ENCODE measurements at regions not wholly inside any gene's neighbourhood (a gene's known extent, or its start where the extent isn't known, plus 50 kb on each side); places are given as distances from the start of the nearest gene placed in this dataset.

- DNase-seq (ENCODE audit: low spot score), result no peak
These were observed 311.3 kb downstream of the TNS1 start for GRCh38 chr2:217691516-217691915.

GRCh38 chr2:217689053-217689452 is 313.7 kb downstream of the TNS1 start:
- no peak for DNase-seq (ENCODE audit: low spot score)

GRCh38 chr2:217688494-217688893 is 314.3 kb downstream of the TNS1 start:
- DNase-seq (ENCODE audit: low spot score), result no peak

GRCh38 chr2:217687771-217688170 is 315.0 kb downstream of the TNS1 start:
- DNase-seq (ENCODE audit: low spot score), result no peak

GRCh38 chr2:217685255-217685605 is 317.6 kb downstream of the TNS1 start:
- DNase-seq (ENCODE audit: low spot score), result peak; percentile 93

- no peak for DNase-seq (ENCODE audit: low spot score)
These were observed 318.2 kb downstream of the TNS1 start for GRCh38 chr2:217684431-217685254.

DNA sequence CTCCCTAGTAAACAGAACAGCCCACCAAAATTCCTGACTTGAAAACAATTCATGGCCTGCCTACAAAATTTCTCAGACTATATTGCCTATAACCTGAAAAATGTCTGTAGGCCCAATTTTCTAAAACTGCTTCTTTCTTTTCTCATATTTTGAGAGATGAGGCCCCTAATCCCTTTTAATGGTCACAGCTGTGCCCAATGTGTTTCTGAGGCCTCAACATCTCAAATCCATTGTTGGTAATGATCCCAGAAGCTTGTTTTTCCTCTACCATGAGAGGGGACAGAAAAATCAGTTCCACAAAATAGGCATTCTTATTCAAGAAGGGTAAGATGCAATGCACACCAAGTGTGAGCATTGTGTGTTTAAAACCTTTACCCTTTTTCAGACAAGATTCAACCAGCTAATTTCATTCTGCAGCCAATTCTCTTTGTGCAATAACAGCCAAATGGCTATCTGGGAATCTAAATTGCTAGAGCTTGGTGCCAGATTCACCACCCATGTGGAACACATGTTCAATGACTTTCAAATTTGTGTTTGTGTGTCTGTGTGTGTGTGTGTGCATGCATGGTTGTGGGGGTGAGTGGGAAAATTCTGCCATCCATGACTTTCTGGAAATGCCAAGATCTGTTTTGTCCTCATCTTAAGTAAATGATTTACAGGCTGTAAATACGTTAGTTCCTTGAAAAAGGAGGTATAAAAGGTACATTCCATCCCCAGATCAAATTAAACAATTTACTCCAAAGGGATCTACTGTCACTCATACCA is 319.5 kb downstream of the TNS1 start:
- DNase-seq (ENCODE audit: low spot score), result no peak

GRCh38 chr2:217681791-217682190 is 321.0 kb downstream of the TNS1 start:
- no peak for DNase-seq (ENCODE audit: low spot score)

GRCh38 chr2:217680381-217680780 is 322.4 kb downstream of the TNS1 start:
- DNase-seq (ENCODE audit: low spot score), result no peak

- no peak for DNase-seq (ENCODE audit: low spot score)
These were observed 329.2 kb downstream of the TNS1 start for GRCh38 chr2:217673627-217674026.

DNA sequence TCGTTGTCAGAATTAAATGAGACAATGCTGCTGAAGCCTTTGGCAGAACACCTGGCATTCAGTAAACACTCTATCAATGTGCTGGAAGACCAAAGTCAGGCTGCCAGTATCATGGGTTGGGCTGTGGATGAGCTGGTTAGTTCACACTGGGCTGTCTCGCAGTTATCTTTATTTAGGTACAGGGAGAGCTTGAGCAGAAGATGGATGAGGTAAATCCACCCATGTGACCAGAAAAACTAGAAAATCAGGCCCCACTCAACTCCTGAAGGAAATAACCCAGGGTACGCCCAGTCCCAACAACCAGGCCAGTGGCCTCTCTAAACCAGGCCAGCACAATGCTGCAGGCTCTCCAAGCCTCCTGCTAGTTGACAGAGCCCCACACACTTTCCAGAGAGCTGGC is 330.3 kb downstream of the TNS1 start:
- DNase-seq (ENCODE audit: low spot score), result no peak

- no peak for DNase-seq (ENCODE audit: low spot score)
These were observed 330.9 kb downstream of the TNS1 start for GRCh38 chr2:217671871-217672270.

GRCh38 chr2:217671075-217671474 is 331.7 kb downstream of the TNS1 start:
- no peak for DNase-seq (ENCODE audit: low spot score)

DNA sequence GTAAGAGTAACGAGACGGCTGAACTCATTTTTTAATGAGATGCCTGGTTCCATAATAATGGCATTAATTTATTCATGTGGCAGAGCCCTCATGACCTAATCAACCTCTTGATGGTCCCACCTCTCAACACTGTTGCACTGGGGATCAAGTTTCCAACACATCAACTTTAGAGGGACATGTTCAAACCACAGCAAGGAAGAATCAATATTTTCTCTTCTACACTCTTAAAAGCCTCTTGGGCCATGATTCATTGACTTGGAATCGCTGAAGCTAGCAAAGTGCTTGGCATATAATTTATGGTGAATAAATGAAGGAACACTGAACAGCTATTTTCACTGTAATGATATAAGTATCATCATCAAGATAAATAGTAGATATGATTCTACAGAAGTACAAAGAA is 333.0 kb downstream of the TNS1 start:
- DNase-seq (ENCODE audit: low spot score), result no peak

GRCh38 chr2:217667512-217667911 is 335.3 kb downstream of the TNS1 start:
- peak; percentile 57 for DNase-seq (ENCODE audit: low spot score)

GRCh38 chr2:217667035-217667434 is 335.8 kb downstream of the TNS1 start:
- DNase-seq (ENCODE audit: low spot score), result no peak

DNA sequence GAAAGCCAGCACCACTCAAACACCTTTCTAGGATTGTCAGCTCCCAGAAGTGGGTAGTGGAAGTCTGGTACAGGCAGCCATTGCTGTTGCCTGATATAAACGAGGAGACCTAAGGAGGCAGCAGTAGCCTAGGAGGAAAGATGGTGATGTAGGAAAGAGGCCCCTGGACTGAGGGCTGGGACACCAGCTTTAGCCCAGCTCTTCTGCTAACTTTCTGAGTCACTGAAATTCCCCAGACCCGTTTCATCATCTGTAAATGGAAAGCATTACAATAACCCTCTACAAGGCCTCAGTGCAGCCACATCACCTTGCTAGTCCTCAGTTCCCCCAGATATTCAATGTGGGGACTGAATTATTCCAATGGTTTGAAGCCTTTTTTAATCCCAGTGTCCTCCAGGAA is 336.5 kb downstream of the TNS1 start:
- DNase-seq (ENCODE audit: low spot score), result peak; percentile 72

DNA sequence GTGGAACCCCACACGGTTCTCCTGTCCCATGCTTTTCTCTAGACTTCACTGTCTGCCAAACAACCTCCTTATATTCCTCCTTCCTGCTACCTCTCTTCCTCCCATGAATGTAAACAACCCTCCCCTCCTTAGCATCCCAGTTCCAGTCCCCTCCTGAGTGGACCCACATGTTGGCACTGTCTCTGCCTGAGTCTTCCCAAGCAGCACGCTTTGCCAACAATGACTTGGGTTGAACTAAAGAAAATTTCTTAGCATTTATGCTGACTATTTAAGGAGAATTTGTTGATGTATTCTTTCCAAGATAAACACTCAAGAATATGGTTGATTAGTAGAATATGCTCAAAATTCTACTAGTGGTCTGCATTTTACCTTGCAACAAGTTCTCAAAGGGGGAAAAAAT is 338.0 kb downstream of the TNS1 start:
- no peak for DNase-seq (ENCODE audit: low spot score)

DNA sequence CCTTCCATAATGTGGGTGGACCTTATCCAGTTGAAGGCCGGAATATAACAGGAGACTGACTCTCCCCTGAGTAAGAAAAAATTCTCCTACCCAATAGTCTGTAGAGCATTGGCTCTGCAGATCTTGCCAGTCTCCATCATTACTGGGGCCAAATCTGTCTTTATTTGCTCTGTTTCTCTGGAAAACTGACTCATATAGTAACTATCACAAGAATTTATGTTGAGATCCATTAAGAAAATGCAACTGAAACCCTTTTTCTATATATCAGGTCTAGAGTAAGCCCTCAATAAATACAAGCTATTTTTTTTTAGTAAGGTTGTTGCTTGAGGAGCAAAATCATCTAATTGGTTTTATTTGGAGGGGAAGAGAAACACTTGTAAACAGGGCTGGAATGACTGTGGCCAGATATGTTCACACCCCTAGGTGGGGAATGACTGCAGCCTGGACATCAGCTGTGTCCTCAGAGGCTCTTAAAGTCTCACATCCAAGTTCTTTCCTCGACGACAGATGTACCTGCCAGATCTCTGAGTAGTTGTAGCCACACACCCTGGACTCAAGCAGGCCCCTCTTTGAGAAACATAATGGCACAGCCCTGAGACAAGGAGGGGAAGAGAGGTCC is 339.7 kb downstream of the TNS1 start:
- peak; percentile 17 for DNase-seq (ENCODE audit: low spot score)

- DNase-seq (ENCODE audit: low spot score), result no peak
These were observed 341.4 kb downstream of the TNS1 start for GRCh38 chr2:217661378-217661777.

GRCh38 chr2:217660423-217660822 is 342.4 kb downstream of the TNS1 start:
- DNase-seq (ENCODE audit: low spot score), result no peak

- no peak for DNase-seq (ENCODE audit: low spot score)
These were observed 344.0 kb downstream of the TNS1 start for GRCh38 chr2:217658806-217659205.

DNA sequence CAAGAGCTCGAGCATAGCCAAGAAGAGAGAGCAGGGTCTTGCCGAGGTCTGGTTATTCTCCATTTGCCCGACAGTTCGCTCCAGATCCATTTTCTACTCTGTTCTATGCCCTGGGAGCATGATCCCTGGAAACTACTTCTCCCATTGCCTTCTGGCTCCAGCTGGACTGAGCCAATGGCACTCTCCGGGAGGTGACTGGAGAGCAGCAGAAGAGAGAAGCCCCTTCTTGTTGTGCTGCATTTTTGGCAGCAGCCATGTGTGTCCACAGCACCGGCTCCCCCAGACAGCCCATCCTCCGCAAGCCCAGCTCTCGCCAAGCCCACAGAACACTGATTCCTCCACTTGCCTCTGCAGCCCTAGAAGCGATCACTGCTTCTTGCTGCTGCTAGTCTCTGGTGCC is 345.5 kb downstream of the TNS1 start:
- DNase-seq (ENCODE audit: low spot score), result no peak

Measured in AG20443 (cell line).